Vagina (tissue), 2 donors: ENCODE measurements at regions not wholly inside any gene's neighbourhood (a gene's known extent, or its start where the extent isn't known, plus 50 kb on each side); places are given as distances from the start of the nearest gene placed in this dataset.

Source experiments
- DNase-seq, 2 donors: peaks; one replicate each; pipeline ENCODE4 v3.0.0-alpha.2; 2017; ENCODE audit errors: extremely low spot score in 2 of 2
- H3K27ac ChIP-seq: fragments of 200-600 bp; sonication (generic); one replicate; pipeline ENCODE4 v1.5.1; 2019
- H3K27me3 ChIP-seq: fragments of 200-600 bp; sonication (generic); one replicate; pipeline ENCODE4 v1.5.1; 2019
- H3K36me3 ChIP-seq, 2 donors: fragments of 200-600 bp; sonication (generic); one replicate each; pipeline ENCODE4 v1.5.1; 2017 to 2019
- H3K4me1 ChIP-seq: fragments of 200-600 bp; sonication (generic); one replicate; pipeline ENCODE4 v1.5.1; 2019
- H3K4me3 ChIP-seq, 2 donors: fragments of 200-600 bp; sonication (generic); 1 replicate in 1 of 2; 2 replicates in 1 of 2; pipeline ENCODE4 v1.5.1; 2016 to 2019
- H3K9me3 ChIP-seq: fragments of 200-600 bp; sonication (generic); one replicate; pipeline ENCODE4 v1.5.1; 2019
- CTCF ChIP-seq, 3 experiments: fragments of 450-650 bp in 2 of 3; fragments of 200-600 bp in 1 of 3; sonication (generic) in 1 of 3; IDR thresholded peaks; one replicate each; pipeline ENCODE4 v1.5.1; 2017 to 2019; ENCODE audit warnings: antibody characterized with exemption in 3 of 3, mild to moderate bottlenecking in 2 of 3, moderate library complexity in 2 of 3
- POLR2A ChIP-seq, 2 donors: fragments of 450-650 bp; IDR thresholded peaks; one replicate each; pipeline ENCODE4 v1.6.1; 2017; ENCODE audit warnings: antibody characterized with exemption in 2 of 2, mild to moderate bottlenecking in 2 of 2, moderate library complexity in 2 of 2
- POLR2AphosphoS5 ChIP-seq, 2 donors: sonication (generic); formaldehyde crosslinking; IDR thresholded peaks; one replicate each; pipeline ENCODE4 v1.9.0; 2017; ENCODE audit warnings: antibody characterized with exemption in 2 of 2, mild to moderate bottlenecking in 2 of 2, low read depth in 1 of 2; ENCODE audit not compliant: insufficient read depth in 1 of 2
- intact Hi-C: fragments of 100-400 bp; cut with DNase I; formaldehyde crosslinking; loops from one replicate; pipeline ENCODE4 v1.15.1; 2023

GRCh38 chr14:26870722-26871617 lies 273.1 kb upstream of the NOVA1 start:
- no peak for DNase-seq
- Histone ChIP-seq H3K4me3 (no peak overlapping the region), H3K27ac (no peak overlapping the region), H3K27me3 (no peaks in the 10 kb centered on the region), H3K36me3 (no peaks in the 10 kb centered on the region), H3K4me1 (peaks cover 27% of the 10 kb centered on the region), H3K9me3 (no peaks in the 10 kb centered on the region)
- TF ChIP-seq POLR2AphosphoS5 (IDR thresholded peaks at IDR 0.05; ENCODE audit: insufficient read depth in 1 of 2, low read depth in 1 of 2) (no peak), POLR2A (IDR thresholded peaks at IDR 0.05) (no peak), CTCF (IDR thresholded peaks at IDR 0.05) (no peak)
- intact Hi-C loops, result no loop called here

- no peak overlapping the region for H3K4me3 ChIP-seq
- peaks cover 27% of the 10 kb centered on the region for H3K4me1 ChIP-seq
- no peaks in the 10 kb centered on the region for H3K27me3 ChIP-seq
- intact Hi-C loops, result no loop called here
- no peaks in the 10 kb centered on the region for H3K9me3 ChIP-seq
- H3K36me3 ChIP-seq, result no peaks in the 10 kb centered on the region
- TF ChIP-seq POLR2AphosphoS5 (IDR thresholded peaks at IDR 0.05; ENCODE audit: insufficient read depth in 1 of 2, low read depth in 1 of 2) (no peak), CTCF (IDR thresholded peaks at IDR 0.05) (no peak), POLR2A (IDR thresholded peaks at IDR 0.05) (no peak)
- H3K27ac ChIP-seq, result no peak overlapping the region
- no peak for DNase-seq
Observed at GRCh38 chr14:26872515-26873361, 274.9 kb upstream of the NOVA1 start.

GRCh38 chr14:26873362-26873960 lies 275.6 kb upstream of the NOVA1 start:
- H3K36me3 ChIP-seq, result no peaks in the 10 kb centered on the region
- H3K27ac ChIP-seq, result no peak overlapping the region
- intact Hi-C loops, result no loop called here
- TF ChIP-seq CTCF (IDR thresholded peaks at IDR 0.05) (no peak), POLR2AphosphoS5 (IDR thresholded peaks at IDR 0.05; ENCODE audit: insufficient read depth in 1 of 2, low read depth in 1 of 2) (no peak)
- peaks cover 27% of the 10 kb centered on the region for H3K4me1 ChIP-seq
- H3K27me3 ChIP-seq, result no peaks in the 10 kb centered on the region
- DNase-seq, result no peak
- H3K9me3 ChIP-seq, result no peaks in the 10 kb centered on the region
- H3K4me3 ChIP-seq, result no peak overlapping the region

GRCh38 chr14:26887847-26888246 lies 290.0 kb upstream of the NOVA1 start:
- no peaks in the 10 kb centered on the region for H3K36me3 ChIP-seq
- H3K4me1 ChIP-seq, result no peaks in the 10 kb centered on the region
- TF ChIP-seq POLR2A (IDR thresholded peaks at IDR 0.05) (no peak), POLR2AphosphoS5 (IDR thresholded peaks at IDR 0.05; ENCODE audit: insufficient read depth in 1 of 2, low read depth in 1 of 2) (no peak)
- no peak overlapping the region for H3K27ac ChIP-seq
- no peaks in the 10 kb centered on the region for H3K9me3 ChIP-seq
- H3K27me3 ChIP-seq, result no peaks in the 10 kb centered on the region
- intact Hi-C loops, result no loop called here
- peak in 1 of 2 donors; percentile 91 for DNase-seq
- no peak overlapping the region for H3K4me3 ChIP-seq

- Histone ChIP-seq H3K4me1 (no peaks in the 10 kb centered on the region), H3K36me3 (no peaks in the 10 kb centered on the region), H3K27me3 (no peaks in the 10 kb centered on the region), H3K4me3 (no peak overlapping the region), H3K9me3 (no peaks in the 10 kb centered on the region), H3K27ac (no peak overlapping the region)
- intact Hi-C loops, result no loop called here
- no peak for TF ChIP-seq POLR2A (IDR thresholded peaks at IDR 0.05)
- TF ChIP-seq POLR2AphosphoS5 (IDR thresholded peaks at IDR 0.05; ENCODE audit: insufficient read depth in 1 of 2, low read depth in 1 of 2), result no peak
- TF ChIP-seq CTCF (IDR thresholded peaks at IDR 0.05), result no peak
- DNase-seq, result no peak
Observed at GRCh38 chr14:26888592-26888991, 290.8 kb upstream of the NOVA1 start.
